ENCODE measurements at regions not wholly inside any gene's neighbourhood (a gene's known extent, or its start where the extent isn't known, plus 50 kb on each side); places are given as distances from the start of the nearest gene placed in this dataset.

- Histone ChIP-seq H3K9me3 (ENCODE audit: low read depth, low read length) (no peaks in the 10 kb centered on the region), H3K27ac (ENCODE audit: low read depth, low read length) (no peak overlapping the region), H3K4me1 (ENCODE audit: insufficient read depth, low read length) (no peaks in the 10 kb centered on the region), H3K36me3 (ENCODE audit: insufficient read depth, low read length) (no peaks in the 10 kb centered on the region), H3K79me2 (ENCODE audit: insufficient read depth, low read length) (no peaks in the 10 kb centered on the region), H4K20me1 (ENCODE audit: insufficient read depth, low read length) (no peaks in the 10 kb centered on the region), H2AFZ (ENCODE audit: low read length) (no peak overlapping the region), H3K4me2 (ENCODE audit: insufficient read depth, low read length) (no peak overlapping the region), H3K4me3 (ENCODE audit: insufficient read depth, low read length) (no peak overlapping the region), H3K27me3 (ENCODE audit: insufficient read depth, low read length) (no peaks in the 10 kb centered on the region)
- TF ChIP-seq CTCF (IDR thresholded peaks at IDR 0.05; ENCODE audit: extremely low read depth, low read depth, low read length): no peak
- DNase-seq (ENCODE audit: insufficient read length, low spot score, missing footprints): no peak
Measured at GRCh38 chr12:75960086-75960910, 71.3 kb downstream of the PHLDA1 start.

GRCh38 chr12:75959506-75959905, 72.1 kb downstream of the PHLDA1 start:
- Histone ChIP-seq H3K4me2 (ENCODE audit: insufficient read depth, low read length) (no peak overlapping the region), H3K27ac (ENCODE audit: low read depth, low read length) (no peak overlapping the region), H3K79me2 (ENCODE audit: insufficient read depth, low read length) (no peaks in the 10 kb centered on the region), H3K36me3 (ENCODE audit: insufficient read depth, low read length) (no peaks in the 10 kb centered on the region), H4K20me1 (ENCODE audit: insufficient read depth, low read length) (no peaks in the 10 kb centered on the region), H2AFZ (ENCODE audit: low read length) (no peak overlapping the region), H3K4me3 (ENCODE audit: insufficient read depth, low read length) (no peak overlapping the region), H3K27me3 (ENCODE audit: insufficient read depth, low read length) (no peaks in the 10 kb centered on the region), H3K9me3 (ENCODE audit: low read depth, low read length) (no peaks in the 10 kb centered on the region), H3K4me1 (ENCODE audit: insufficient read depth, low read length) (peaks cover 2% of the 10 kb centered on the region)
- no peak for DNase-seq (ENCODE audit: insufficient read length, low spot score, missing footprints)
- TF ChIP-seq CTCF (IDR thresholded peaks at IDR 0.05; ENCODE audit: extremely low read depth, low read depth, low read length): no peak

GRCh38 chr12:75959060-75959459, 72.5 kb downstream of the PHLDA1 start:
- no peak overlapping the region for H3K4me2 ChIP-seq (ENCODE audit: insufficient read depth, low read length)
- no peaks in the 10 kb centered on the region for H3K36me3 ChIP-seq (ENCODE audit: insufficient read depth, low read length)
- peak overlapping the region; percentile 35 for H2AFZ ChIP-seq (ENCODE audit: low read length)
- DNase-seq (ENCODE audit: insufficient read length, low spot score, missing footprints): no peak
- H3K4me3 ChIP-seq (ENCODE audit: insufficient read depth, low read length): no peak overlapping the region
- no peak overlapping the region for H3K27ac ChIP-seq (ENCODE audit: low read depth, low read length)
- H3K27me3 ChIP-seq (ENCODE audit: insufficient read depth, low read length): no peaks in the 10 kb centered on the region
- H3K4me1 ChIP-seq (ENCODE audit: insufficient read depth, low read length): peaks cover 5% of the 10 kb centered on the region
- no peaks in the 10 kb centered on the region for H4K20me1 ChIP-seq (ENCODE audit: insufficient read depth, low read length)
- no peaks in the 10 kb centered on the region for H3K79me2 ChIP-seq (ENCODE audit: insufficient read depth, low read length)
- H3K9me3 ChIP-seq (ENCODE audit: low read depth, low read length): no peaks in the 10 kb centered on the region
- no peak for TF ChIP-seq CTCF (IDR thresholded peaks at IDR 0.05; ENCODE audit: extremely low read depth, low read depth, low read length)

GRCh38 chr12:75955251-75955650, 76.3 kb downstream of the PHLDA1 start:
- Histone ChIP-seq H4K20me1 (ENCODE audit: insufficient read depth, low read length) (no peaks in the 10 kb centered on the region), H3K36me3 (ENCODE audit: insufficient read depth, low read length) (no peaks in the 10 kb centered on the region), H3K4me2 (ENCODE audit: insufficient read depth, low read length) (no peak overlapping the region), H3K79me2 (ENCODE audit: insufficient read depth, low read length) (no peaks in the 10 kb centered on the region), H3K27me3 (ENCODE audit: insufficient read depth, low read length) (no peaks in the 10 kb centered on the region), H3K27ac (ENCODE audit: low read depth, low read length) (peak overlapping the region; percentile 98), H2AFZ (ENCODE audit: low read length) (no peak overlapping the region), H3K9me3 (ENCODE audit: low read depth, low read length) (no peaks in the 10 kb centered on the region), H3K4me3 (ENCODE audit: insufficient read depth, low read length) (no peak overlapping the region), H3K4me1 (ENCODE audit: insufficient read depth, low read length) (peaks cover 32% of the 10 kb centered on the region)
- TF ChIP-seq CTCF (IDR thresholded peaks at IDR 0.05; ENCODE audit: extremely low read depth, low read depth, low read length): no peak
- DNase-seq (ENCODE audit: insufficient read length, low spot score, missing footprints): no peak
